K562 (cell line): ENCODE measurements at regions not wholly inside any gene's neighbourhood (a gene's known extent, or its start where the extent isn't known, plus 50 kb on each side); places are given as distances from the start of the nearest gene placed in this dataset.
A peak's percentile ranks its signal among the peaks of the same experiment; 100 is the strongest.

ENCODE experiments used
- ATAC-seq: fragments of 200-7000 bp; cut with Tn5 transposase; 3 replicates; pipeline ENCODE4 v1.9.1; 2020; ENCODE audit warnings: moderate library complexity
- BruUV-seq: library from RNA; stranded (reverse); fragments of 400-500 nt; replicated peaks from 2 replicates; lab custom pipeline; 2021; lab: Mats Ljungman, UMichigan
- CTCF ChIA-PET: fragments of 300-600 bp; formaldehyde crosslinking; extraction: SDS; loops from one replicate; lab custom pipeline; 2021; ENCODE audit warnings: low intra/inter-chr PET ratio; lab: Yijun Ruan, JAX
- POLR2A ChIA-PET: fragments of 300-600, 350-650 bp; sonication (Branson Sonifier 250); formaldehyde crosslinking; extraction: SDS; loops from one replicate; lab custom pipeline; 2021; ENCODE audit warnings: antibody characterized with exemption, inconsistent platforms; lab: Yijun Ruan, JAX
- DNase-seq, 4 experiments: peaks; one replicate each; pipeline versions ENCODE4 v3.0.0 to v3.0.0-alpha.2; 2011 to 2018; ENCODE audit warnings: low spot score in 3 of 4, mixed read lengths in 3 of 4; ENCODE audit errors: extremely low read depth in 1 of 4
- FAIRE-seq: peaks from 2 replicates; lab custom pipeline; 2011; peaks lifted over from hg19 to GRCh38; lab: Jason Lieb, UNC
- H2AFZ ChIP-seq: 2 replicates; pipeline ENCODE4 v1.6.0; 2011; ENCODE audit warnings: low read depth, low read length, control low read depth, inconsistent platforms
- H3K27ac ChIP-seq: fragments of 200-600 bp; 3 replicates; pipeline ENCODE4 v1.8.0; 2011; ENCODE audit warnings: low read depth, mild to moderate bottlenecking, control low read depth, inconsistent platforms, low read length, moderate library complexity, mixed read lengths; ENCODE audit errors: extremely low read depth
- H3K27me3 ChIP-seq, 2 experiments: fragments of 300-600 bp in 1 of 2; 2 replicates in 1 of 2; 3 replicates in 1 of 2; pipeline versions ENCODE4 v1.6.0 to v1.8.0; 2011; ENCODE audit warnings: inconsistent platforms in 2 of 2, low read length in 2 of 2, mild to moderate bottlenecking in 1 of 2, mixed read lengths in 1 of 2, moderate library complexity in 1 of 2; ENCODE audit not compliant: control insufficient read depth in 2 of 2, insufficient read depth in 2 of 2
- H3K36me3 ChIP-seq: fragments of 300-600 bp; 3 replicates; pipeline ENCODE4 v1.8.0; 2011; ENCODE audit warnings: mild to moderate bottlenecking, low read length, inconsistent platforms; ENCODE audit not compliant: control insufficient read depth, insufficient read depth
- H3K4me1 ChIP-seq, 2 experiments: fragments of 200-600 bp in 1 of 2; replicated peaks in 1 of 2; 2 replicates in 1 of 2; 3 replicates in 1 of 2; pipeline versions ENCODE4 v1.5.1 to v1.8.0; 2011; ENCODE audit warnings: inconsistent platforms in 2 of 2, low read length in 2 of 2, mild to moderate bottlenecking in 1 of 2, mixed read lengths in 1 of 2, moderate library complexity in 1 of 2; ENCODE audit not compliant: control insufficient read depth in 2 of 2, insufficient read depth in 2 of 2
- H3K4me2 ChIP-seq: 2 replicates; pipeline ENCODE4 v1.6.1; 2011; ENCODE audit warnings: low read length, control low read depth, inconsistent platforms, mixed read lengths; ENCODE audit not compliant: insufficient read depth
- H3K4me3 ChIP-seq: fragments of 200-600 bp; sonication (generic), shearing (Covaris generic); 2 replicates; pipeline ENCODE4 v1.5.1; 2016; ENCODE audit warnings: control low read depth, inconsistent platforms
- H3K79me2 ChIP-seq: fragments of 200-600 bp; 3 replicates; pipeline ENCODE4 v1.8.0; 2011; ENCODE audit warnings: low read length, inconsistent platforms; ENCODE audit not compliant: control insufficient read depth, insufficient read depth
- H3K9ac ChIP-seq, 2 experiments: 2 replicates each; pipeline versions ENCODE4 v1.6.0 to v1.6.1; 2011; ENCODE audit warnings: low read depth in 2 of 2, low read length in 2 of 2, control low read depth in 1 of 2, inconsistent platforms in 1 of 2, mild to moderate bottlenecking in 1 of 2, mixed read lengths in 1 of 2; ENCODE audit not compliant: insufficient read depth in 1 of 2
- H3K9me1 ChIP-seq: one replicate; pipeline ENCODE4 v1.6.0; 2011; ENCODE audit warnings: inconsistent platforms, mild to moderate bottlenecking, low read length, moderate library complexity; ENCODE audit not compliant: control insufficient read depth, insufficient read depth
- H3K9me3 ChIP-seq: replicated peaks from 2 replicates; pipeline ENCODE4 v1.5.1; 2011; ENCODE audit warnings: low read depth, low read length, inconsistent platforms; ENCODE audit not compliant: control insufficient read depth, insufficient read depth
- H4K20me1 ChIP-seq: replicated peaks from 2 replicates; pipeline ENCODE4 v1.6.1; 2011; ENCODE audit warnings: low read length, inconsistent platforms, mixed read lengths; ENCODE audit not compliant: control insufficient read depth, insufficient read depth
- ASH1L ChIP-seq: fragments of 450-650 bp; IDR thresholded peaks from 2 replicates; pipeline ENCODE4 v1.6.1; 2018; ENCODE audit warnings: borderline replicate concordance, mild to moderate bottlenecking, low read depth; ENCODE audit not compliant: partially characterized antibody
- CBFA2T3 ChIP-seq: fragments of 450-650 bp; IDR thresholded peaks from 2 replicates; pipeline ENCODE4 v1.6.1; 2017
- EGR1 ChIP-seq: fragments of 450-650 bp; conservative IDR thresholded peaks from 2 replicates; pipeline ENCODE4 v1.6.1; 2017; ENCODE audit warnings: mild to moderate bottlenecking
- HLTF ChIP-seq: fragments of 450-650 bp; IDR thresholded peaks from 2 replicates; pipeline ENCODE4 v1.6.1; 2016
- HSF4 ChIP-seq: fragments of 250-450 bp; sonication (Bioruptor Pico); IDR thresholded peaks from 2 replicates; pipeline ENCODE4 v2.1.2; 2022; ENCODE audit warnings: mild to moderate bottlenecking, moderate library complexity, borderline replicate concordance
- MCM3 ChIP-seq: fragments of 450-650 bp; IDR thresholded peaks from 2 replicates; pipeline ENCODE4 v1.6.1; 2016
- NR2C2 ChIP-seq, 2 experiments: fragments of 200-800 bp in 1 of 2; sonication (Bioruptor generic) in 1 of 2; sonication (generic) in 1 of 2; formaldehyde crosslinking in 1 of 2; IDR thresholded peaks; 2 replicates each; pipeline versions ENCODE4 v1.6.1 to v1.8.0; 2016 to 2022; ENCODE audit warnings: mild to moderate bottlenecking in 1 of 2, missing compliant biosample characterization in 1 of 2, missing genetic modification characterization in 1 of 2, missing genetic modification reagents in 1 of 2
- RCOR1 ChIP-seq, 2 experiments: IDR thresholded peaks; 2 replicates each; pipeline ENCODE4 v1.6.1; 2012; ENCODE audit warnings: low read depth in 2 of 2, low read length in 2 of 2, borderline replicate concordance in 1 of 2, improper control_type of control experiment in 1 of 2
- TFAM ChIP-seq: fragments of 250-450 bp; sonication (Bioruptor Pico); conservative IDR thresholded peaks from 2 replicates; pipeline ENCODE4 v1.5.0; 2021; ENCODE audit warnings: mild to moderate bottlenecking, moderate library complexity
- in situ Hi-C: fragments of 300-500 bp; cut with MboI; formaldehyde crosslinking; loops from 4 replicates; pipeline ENCODE4 v1.15.0; 2018; ENCODE audit warnings: inconsistent platforms, mixed read lengths
- intact Hi-C: fragments of 100-400 bp; cut with micrococcal nuclease; formaldehyde crosslinking; loops from 2 replicates; pipeline ENCODE4 v1.14.2; 2022
- TF ChIP-seq, protein P1 (sequence below): sonication (generic); formaldehyde crosslinking; IDR thresholded peaks from 2 replicates; pipeline ENCODE4 v1.8.1; 2023; ENCODE audit warnings: mild to moderate bottlenecking, missing genetic modification reagents

DNA sequence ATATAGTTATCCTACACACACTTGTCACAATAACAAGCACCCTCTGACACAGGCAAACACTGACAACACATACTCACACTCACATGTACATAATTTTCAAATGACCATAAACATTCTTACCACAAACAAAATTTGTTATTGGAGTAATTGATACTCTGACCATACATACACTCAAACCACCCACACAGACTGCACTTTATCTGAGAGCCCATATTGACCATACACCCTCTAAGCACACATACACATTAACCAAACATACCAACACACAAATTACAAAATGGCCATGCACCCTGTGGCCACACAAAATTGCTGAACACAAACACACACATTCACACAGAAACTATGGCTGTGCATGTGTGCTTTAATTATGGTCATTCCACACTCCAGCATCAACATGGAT is 79.1 kb upstream of the FAM120A start:
- H3K4me3 ChIP-seq, result no peak overlapping the region
- intact Hi-C loops, result no loop called here
- peaks cover 3 to 9% of the 10 kb centered on the region in 2 experiments; a peak in 3 of 5 replicates for H3K27me3 ChIP-seq
- POLR2A ChIA-PET, result interaction anchor here (0.6 kb wide), 1 partner anchor 31 kb away, joined by 3 read pairs; no protein-coding TSS in a partner anchor
- H3K9me1 ChIP-seq, result no peaks in the 10 kb centered on the region
- H3K79me2 ChIP-seq, result no peaks in the 10 kb centered on the region
- no peak overlapping the region for H3K4me2 ChIP-seq
- H3K9me3 ChIP-seq, result no peaks in the 10 kb centered on the region
- TF ChIP-seq HSF4 (CRISPR knock-in tag) (no peak), MCM3 (no peak), CBFA2T3 (peak; percentile 35; the same call in 1 of the 2 replicates), EGR1 (peak; percentile 60)
- in situ Hi-C loops, result no loop called here
- no TSS peak for BruUV-seq
- H4K20me1 ChIP-seq, result no peaks in the 10 kb centered on the region
- H3K9ac ChIP-seq, result no peak overlapping the region
- CTCF ChIA-PET, result no interaction called here
- DNase-seq (no peak), ATAC-seq (no peak), FAIRE-seq (no peak)
- no peaks in the 10 kb centered on the region for H3K36me3 ChIP-seq
- no peak overlapping the region for H2AFZ ChIP-seq
- H3K4me1 ChIP-seq, result no peaks in the 10 kb centered on the region
- no peak overlapping the region for H3K27ac ChIP-seq

DNA sequence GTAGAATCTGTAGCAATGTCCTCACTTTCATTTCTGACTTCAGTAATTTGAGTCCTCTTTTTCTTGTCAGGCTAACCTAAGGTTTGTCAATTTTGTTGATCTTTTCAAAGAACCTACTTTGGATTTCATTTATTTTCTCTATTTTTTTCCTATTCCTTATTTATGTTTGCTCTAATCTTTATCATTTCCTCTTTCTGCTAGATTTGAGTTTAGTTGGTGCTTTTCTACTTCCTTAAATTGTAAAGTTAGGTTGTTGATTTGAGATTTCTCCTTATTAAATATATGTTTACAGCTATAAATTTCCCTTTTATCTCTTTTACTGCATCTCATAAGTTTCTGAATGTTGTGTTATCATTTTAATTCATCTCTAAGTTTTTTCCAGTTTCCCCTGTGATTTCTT is 75.1 kb upstream of the FAM120A start:
- in situ Hi-C loops (no loop called here), intact Hi-C loops (no loop called here)
- Histone ChIP-seq H3K27me3 (peaks cover 5 to 7% of the 10 kb centered on the region in 2 experiments; a peak in 4 of 5 replicates), H3K27ac (no peak overlapping the region), H3K36me3 (no peaks in the 10 kb centered on the region), H3K79me2 (no peaks in the 10 kb centered on the region), H3K4me2 (no peak overlapping the region), H3K9me3 (no peaks in the 10 kb centered on the region), H3K4me1 (no peaks in the 10 kb centered on the region), H3K9ac (no peak overlapping the region), H4K20me1 (no peaks in the 10 kb centered on the region), H2AFZ (no peak overlapping the region), H3K4me3 (no peak overlapping the region), H3K9me1 (no peaks in the 10 kb centered on the region)
- ChIA-PET POLR2A (no interaction called here), CTCF (no interaction called here)
- DNase-seq (no peak), ATAC-seq (no peak), FAIRE-seq (no peak)
- BruUV-seq, result no TSS peak
- TF ChIP-seq ASH1L (no peak), HLTF (no peak), RCOR1 (IDR thresholded peaks at IDR 0.05; ENCODE audit: borderline replicate concordance in 1 of 2, low read depth in 2 of 2, low read length in 2 of 2) (no peak), NR2C2 (CRISPR knock-in tag; IDR thresholded peaks at IDR 0.05) (no peak), NR2C2 (tag; IDR thresholded peaks at IDR 0.05) (no peak), TFAM (CRISPR knock-in tag) (no peak)
- TF ChIP-seq, protein P1, sequence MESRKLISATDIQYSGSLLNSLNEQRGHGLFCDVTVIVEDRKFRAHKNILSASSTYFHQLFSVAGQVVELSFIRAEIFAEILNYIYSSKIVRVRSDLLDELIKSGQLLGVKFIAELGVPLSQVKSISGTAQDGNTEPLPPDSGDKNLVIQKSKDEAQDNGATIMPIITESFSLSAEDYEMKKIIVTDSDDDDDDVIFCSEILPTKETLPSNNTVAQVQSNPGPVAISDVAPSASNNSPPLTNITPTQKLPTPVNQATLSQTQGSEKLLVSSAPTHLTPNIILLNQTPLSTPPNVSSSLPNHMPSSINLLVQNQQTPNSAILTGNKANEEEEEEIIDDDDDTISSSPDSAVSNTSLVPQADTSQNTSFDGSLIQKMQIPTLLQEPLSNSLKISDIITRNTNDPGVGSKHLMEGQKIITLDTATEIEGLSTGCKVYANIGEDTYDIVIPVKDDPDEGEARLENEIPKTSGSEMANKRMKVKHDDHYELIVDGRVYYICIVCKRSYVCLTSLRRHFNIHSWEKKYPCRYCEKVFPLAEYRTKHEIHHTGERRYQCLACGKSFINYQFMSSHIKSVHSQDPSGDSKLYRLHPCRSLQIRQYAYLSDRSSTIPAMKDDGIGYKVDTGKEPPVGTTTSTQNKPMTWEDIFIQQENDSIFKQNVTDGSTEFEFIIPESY, result no peak
